Stimulated activated CD4-positive, alpha-beta T cell treated with anti-CD3 and anti-CD28 coated beads, TNF-alpha, amount 100 ng/mL, for 1 hour (primary cell): ENCODE measurements at regions not wholly inside any gene's neighbourhood (a gene's known extent, or its start where the extent isn't known, plus 50 kb on each side); places are given as distances from the start of the nearest gene placed in this dataset.

ENCODE experiments used
- DNase-seq, 3 donors: peaks; one replicate each; pipeline ENCODE4 v3.0.0-alpha.2; 2020; ENCODE audit warnings: low read depth in 3 of 3, low spot score in 1 of 3

- DNase-seq = no peak
Measured at GRCh38 chr2:40914666-40915065, 462.8 kb upstream of the SLC8A1 start.

DNA sequence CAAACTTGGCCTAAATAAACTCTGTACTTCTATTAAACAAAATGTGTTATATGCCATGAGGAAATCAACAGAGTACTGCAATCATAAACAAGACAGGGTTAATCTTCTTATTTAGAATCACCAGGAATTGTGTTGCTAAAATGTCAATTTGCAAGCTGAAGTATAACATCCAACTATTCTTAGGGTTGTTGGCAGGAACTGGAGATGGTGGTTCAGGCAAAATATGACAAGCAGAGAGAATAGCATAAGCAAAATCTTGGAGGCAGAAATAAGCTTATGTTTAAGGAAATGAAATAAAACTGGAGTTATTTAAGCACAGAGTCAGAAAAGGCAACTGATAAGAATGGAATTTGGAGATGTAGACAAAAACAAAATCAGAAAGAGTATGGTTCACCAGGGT is 463.8 kb upstream of the SLC8A1 start:
- DNase-seq = no peak

GRCh38 chr2:40935349-40935748 is 483.5 kb upstream of the SLC8A1 start:
- no peak for DNase-seq

- DNase-seq = no peak
Measured at GRCh38 chr2:40937284-40937683, 485.4 kb upstream of the SLC8A1 start.

- DNase-seq = no peak
Measured at GRCh38 chr2:40953341-40953740, 501.5 kb upstream of the SLC8A1 start.

- DNase-seq = no peak
Measured at GRCh38 chr2:40955042-40955441, 503.2 kb upstream of the SLC8A1 start.

GRCh38 chr2:40955635-40956034 is 503.7 kb upstream of the SLC8A1 start:
- DNase-seq = no peak

GRCh38 chr2:40957508-40957907 is 505.6 kb upstream of the SLC8A1 start:
- DNase-seq = no peak

DNA sequence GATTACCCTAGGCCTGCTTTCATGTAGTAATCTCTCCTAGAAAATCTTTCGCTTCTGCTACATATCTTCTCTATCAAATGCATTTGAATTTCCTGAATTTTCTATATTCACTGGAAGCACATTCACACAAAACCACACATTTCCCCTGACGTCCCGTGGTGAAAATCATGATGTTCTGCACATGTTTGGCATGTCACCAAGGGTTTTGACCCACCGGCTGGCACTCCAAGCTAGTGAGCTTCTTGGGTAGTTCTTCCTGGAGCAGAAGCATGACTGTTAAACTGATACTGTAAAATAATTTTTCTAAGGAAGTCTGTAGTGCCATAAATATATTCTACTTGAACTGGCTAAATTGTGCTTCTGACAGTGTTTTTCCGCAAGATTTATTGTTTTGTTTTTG is 510.1 kb upstream of the SLC8A1 start:
- DNase-seq = no peak

DNA sequence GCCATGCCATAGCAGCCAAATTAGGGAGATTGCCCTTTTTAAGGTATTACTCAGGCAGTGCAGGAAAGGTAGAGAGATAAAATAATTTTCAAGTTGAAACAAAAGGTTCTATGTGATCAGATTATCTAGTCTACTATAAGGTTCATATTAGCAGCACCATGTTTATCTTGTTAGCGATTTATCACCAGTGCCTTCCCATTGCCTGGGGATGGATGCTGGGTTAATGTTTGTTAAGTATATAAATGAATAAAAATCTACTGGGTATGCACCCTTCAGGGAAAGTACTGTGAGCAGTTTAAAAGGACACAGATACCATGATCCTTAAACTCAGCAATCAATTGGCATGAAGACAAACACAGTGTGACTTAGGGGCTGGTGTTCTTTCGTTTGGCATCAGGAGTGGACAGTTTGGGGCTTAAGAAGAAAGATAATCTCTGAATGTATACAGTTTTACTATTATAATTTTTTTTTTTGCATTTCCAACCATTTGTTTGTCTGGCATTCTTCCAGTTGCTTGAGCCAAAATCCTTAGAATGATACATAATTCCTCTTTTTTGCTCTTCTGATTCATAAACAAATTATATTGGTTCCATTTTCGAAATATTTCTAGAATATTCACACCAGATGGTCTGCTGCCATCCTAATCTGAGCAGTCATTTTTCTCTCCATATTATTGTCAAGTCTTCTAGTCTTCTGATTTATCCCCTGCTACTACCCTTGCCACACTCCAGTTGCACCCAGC is 512.8 kb upstream of the SLC8A1 start:
- no peak for DNase-seq

GRCh38 chr2:40967451-40967850 is 515.6 kb upstream of the SLC8A1 start:
- DNase-seq = no peak

DNA sequence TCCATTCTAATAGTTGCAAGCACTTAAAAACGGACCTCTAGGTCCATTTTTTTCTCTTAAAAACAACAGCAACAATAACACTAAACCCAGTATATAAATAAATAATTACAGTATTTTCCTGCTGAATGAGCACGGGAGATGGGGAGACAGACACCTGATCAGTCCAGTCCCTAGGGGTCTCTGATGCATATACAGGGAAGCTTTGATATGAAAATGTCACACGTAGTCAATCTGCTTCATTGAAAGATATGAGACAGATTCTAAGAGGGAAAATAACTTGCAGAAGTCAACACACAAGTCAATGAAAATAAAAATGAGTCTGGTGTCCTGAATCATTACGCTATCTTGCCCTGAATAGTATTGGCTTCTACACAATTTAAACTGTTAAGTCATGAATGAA is 523.3 kb upstream of the SLC8A1 start:
- DNase-seq = no peak

DNA sequence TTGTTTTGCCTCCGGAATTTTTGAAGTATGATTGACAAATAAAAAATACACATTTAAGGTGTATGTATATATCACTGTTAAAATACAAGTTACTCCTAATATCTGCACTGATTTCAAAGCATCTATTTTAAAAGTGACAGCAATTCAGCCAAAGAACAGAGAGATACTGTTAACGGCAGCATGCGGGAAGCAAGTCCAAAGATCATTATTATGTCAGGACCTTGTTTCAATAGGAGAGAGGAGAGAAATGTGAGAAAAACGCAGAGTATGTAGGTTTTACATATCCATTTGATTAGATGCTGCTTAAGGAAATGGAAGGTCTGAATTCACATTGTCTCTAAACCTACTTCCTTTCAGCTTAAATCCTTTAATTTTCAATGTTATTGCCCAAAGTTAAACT is 545.5 kb upstream of the SLC8A1 start:
- no peak for DNase-seq

DNA sequence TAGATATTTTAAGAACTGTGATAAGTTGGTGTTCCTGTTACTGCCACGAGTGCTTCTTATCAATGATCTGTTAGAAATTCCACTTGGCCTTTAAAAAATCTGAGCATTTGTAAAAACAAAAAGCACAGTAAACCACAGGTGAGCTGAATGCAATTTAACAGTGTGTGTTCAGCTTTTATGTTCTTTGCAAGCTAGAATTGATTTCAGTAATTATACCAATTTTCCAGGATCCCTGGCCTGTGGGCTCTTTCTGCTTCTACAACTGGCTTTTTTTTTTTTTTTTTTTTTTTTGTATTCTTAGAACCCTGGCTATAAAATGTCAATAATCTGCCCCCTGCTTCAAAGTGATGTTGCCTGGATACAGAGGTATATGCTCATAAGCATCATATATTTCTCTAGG is 548.5 kb upstream of the SLC8A1 start:
- no peak for DNase-seq

DNA sequence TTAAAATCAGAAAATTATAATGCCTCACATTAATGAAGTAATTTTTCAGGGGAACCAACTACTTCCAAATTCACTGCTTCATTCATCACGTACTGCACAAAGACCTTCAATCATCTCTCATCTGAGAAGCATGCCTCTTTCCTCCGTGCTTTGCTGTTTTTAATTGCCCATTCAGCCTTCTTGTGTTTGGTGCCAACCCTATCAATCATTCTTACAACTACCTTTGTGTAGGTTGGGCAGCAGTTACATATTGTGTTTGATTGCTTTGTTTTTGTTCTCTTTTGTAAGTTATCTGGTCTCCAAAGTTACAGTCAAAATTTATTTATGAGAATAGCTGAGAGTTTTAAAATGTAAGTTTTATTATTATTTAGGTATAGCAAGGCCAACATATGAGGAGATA is 549.0 kb upstream of the SLC8A1 start:
- no peak for DNase-seq

GRCh38 chr2:41004700-41005099 is 552.8 kb upstream of the SLC8A1 start:
- DNase-seq = no peak

DNA sequence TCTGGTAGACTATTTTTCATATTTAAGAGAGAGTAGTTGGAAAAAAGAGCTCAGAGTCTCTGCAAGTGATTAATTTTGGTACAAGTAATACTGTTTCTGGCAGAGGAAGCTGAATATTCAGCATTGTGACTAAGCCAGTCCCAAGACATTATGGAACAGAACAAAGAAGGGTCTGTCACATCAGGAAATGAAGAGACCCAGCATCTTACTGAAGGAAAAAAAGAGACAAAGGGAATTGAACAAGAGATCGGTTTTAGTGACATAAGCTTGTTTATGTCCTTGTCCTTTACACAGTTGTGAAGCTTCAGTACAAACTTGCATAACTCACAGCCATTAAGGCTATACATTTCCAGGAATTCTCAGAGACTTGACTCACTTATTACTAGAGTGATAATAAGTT is 568.5 kb upstream of the SLC8A1 start:
- no peak for DNase-seq

- DNase-seq = no peak
Measured at GRCh38 chr2:41024816-41025215, 572.9 kb upstream of the SLC8A1 start.

DNA sequence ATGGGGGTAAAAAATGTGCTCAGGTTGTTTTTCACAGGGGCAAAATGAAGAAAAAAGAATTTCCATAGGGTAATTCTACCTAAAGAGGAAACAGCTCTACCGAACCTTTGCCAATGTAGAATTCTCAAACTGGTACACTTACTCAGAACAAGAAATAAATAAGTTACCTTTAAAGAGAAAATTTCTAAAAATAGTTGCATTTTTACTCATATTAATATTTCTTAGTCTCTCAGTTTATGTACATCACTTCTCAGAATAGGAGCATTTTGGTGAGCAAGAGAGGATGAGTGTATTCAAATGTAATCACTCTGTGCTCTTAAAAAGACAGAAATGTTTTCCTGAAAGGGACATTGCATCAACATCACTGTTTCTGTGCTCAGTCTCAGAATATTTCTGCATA is 574.7 kb upstream of the SLC8A1 start:
- DNase-seq = no peak

GRCh38 chr2:41027095-41027494 is 575.2 kb upstream of the SLC8A1 start:
- DNase-seq = no peak

- no peak for DNase-seq
Measured at GRCh38 chr2:41031282-41031681, 579.4 kb upstream of the SLC8A1 start.

DNA sequence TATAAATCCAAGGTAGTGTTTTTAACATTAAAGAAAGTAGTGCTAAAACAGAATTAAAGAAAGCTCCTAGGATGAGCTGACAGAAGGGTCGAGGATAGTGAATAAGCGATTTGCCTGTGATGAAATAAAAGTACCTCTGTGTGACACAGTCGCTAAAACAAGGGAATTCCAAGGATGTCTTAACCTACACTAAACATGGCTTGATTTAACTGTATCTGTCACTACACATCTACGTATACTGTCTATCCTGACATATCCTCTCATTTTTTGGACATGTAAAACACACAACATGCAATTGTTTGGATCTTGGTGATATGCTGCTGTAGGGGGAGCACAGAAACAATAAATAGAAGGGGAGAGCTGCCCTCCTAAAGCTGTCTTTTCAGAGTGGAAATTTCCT is 580.8 kb upstream of the SLC8A1 start:
- DNase-seq = no peak

GRCh38 chr2:41033127-41033526 is 581.2 kb upstream of the SLC8A1 start:
- DNase-seq = no peak

DNA sequence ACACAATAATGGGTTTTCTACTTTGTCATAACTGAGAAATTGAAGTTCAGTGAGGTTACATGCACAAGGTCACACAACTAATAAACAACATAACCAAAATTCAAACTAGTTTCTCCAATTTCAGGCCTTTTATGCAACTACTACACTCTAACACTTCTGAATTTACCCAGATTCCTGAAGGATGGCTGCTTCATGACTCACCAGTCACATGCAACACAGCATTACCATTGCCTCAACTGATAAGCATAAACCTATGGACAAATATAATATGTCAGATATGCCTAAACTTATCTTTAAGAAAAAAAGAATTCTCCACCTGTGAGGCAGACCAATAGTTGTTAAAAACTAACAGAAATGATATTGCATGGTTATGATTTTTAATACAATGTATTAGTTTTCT is 586.5 kb upstream of the SLC8A1 start:
- no peak for DNase-seq
